ENCODE measurements at regions not wholly inside any gene's neighbourhood (a gene's known extent, or its start where the extent isn't known, plus 50 kb on each side); places are given as distances from the start of the nearest gene placed in this dataset.

GRCh38 chr18:41899535-41899934 lies 55.5 kb upstream of the PIK3C3 start:
- no peaks in the 10 kb centered on the region for H3K27me3 ChIP-seq (ENCODE audit: control insufficient read depth, insufficient read depth, low read length)
- H3K4me3 ChIP-seq (ENCODE audit: low read depth, low read length) = no peak overlapping the region
- H3K36me3 ChIP-seq (ENCODE audit: control insufficient read depth, insufficient read depth, low read length) = no peaks in the 10 kb centered on the region
- H3K4me1 ChIP-seq (ENCODE audit: control insufficient read depth, insufficient read depth, low read length) = no peaks in the 10 kb centered on the region
- no peak overlapping the region for H3K27ac ChIP-seq (ENCODE audit: low read depth, low read length)
- WGBS (ENCODE audit: insufficient coverage) = no CpG with 5 or more reads among the region's 2 CpGs
- DNase-seq (ENCODE audit: low read depth in 4 of 6, low spot score in 6 of 6) = no peak
- H3K9me3 ChIP-seq (ENCODE audit: control insufficient read depth, insufficient read depth, low read length) = peaks cover 3% of the 10 kb centered on the region

GRCh38 chr18:41893432-41893831 lies 61.6 kb upstream of the PIK3C3 start:
- Histone ChIP-seq H3K27me3 (ENCODE audit: control insufficient read depth, insufficient read depth, low read length) (no peaks in the 10 kb centered on the region), H3K36me3 (ENCODE audit: control insufficient read depth, insufficient read depth, low read length) (no peaks in the 10 kb centered on the region), H3K4me1 (ENCODE audit: control insufficient read depth, insufficient read depth, low read length) (no peaks in the 10 kb centered on the region), H3K27ac (ENCODE audit: low read depth, low read length) (no peak overlapping the region), H3K9me3 (ENCODE audit: control insufficient read depth, insufficient read depth, low read length) (peaks cover 3% of the 10 kb centered on the region), H3K4me3 (ENCODE audit: low read depth, low read length) (no peak overlapping the region)
- no peak for DNase-seq (ENCODE audit: low read depth in 4 of 6, low spot score in 6 of 6)

GRCh38 chr18:41887100-41887499 lies 67.9 kb upstream of the PIK3C3 start:
- H3K4me1 ChIP-seq (ENCODE audit: control insufficient read depth, insufficient read depth, low read length) = peaks cover 6% of the 10 kb centered on the region
- no peak overlapping the region for H3K4me3 ChIP-seq (ENCODE audit: low read depth, low read length)
- no peaks in the 10 kb centered on the region for H3K36me3 ChIP-seq (ENCODE audit: control insufficient read depth, insufficient read depth, low read length)
- no peaks in the 10 kb centered on the region for H3K27me3 ChIP-seq (ENCODE audit: control insufficient read depth, insufficient read depth, low read length)
- no peak for DNase-seq (ENCODE audit: low read depth in 4 of 6, low spot score in 6 of 6)
- WGBS (ENCODE audit: insufficient coverage) = no CpG with 5 or more reads among the region's 1 CpG
- H3K27ac ChIP-seq (ENCODE audit: low read depth, low read length) = no peak overlapping the region
- H3K9me3 ChIP-seq (ENCODE audit: control insufficient read depth, insufficient read depth, low read length) = no peaks in the 10 kb centered on the region

- Histone ChIP-seq H3K4me3 (ENCODE audit: low read depth, low read length) (no peak overlapping the region), H3K9me3 (ENCODE audit: control insufficient read depth, insufficient read depth, low read length) (no peaks in the 10 kb centered on the region), H3K27ac (ENCODE audit: low read depth, low read length) (no peak overlapping the region), H3K36me3 (ENCODE audit: control insufficient read depth, insufficient read depth, low read length) (no peaks in the 10 kb centered on the region), H3K27me3 (ENCODE audit: control insufficient read depth, insufficient read depth, low read length) (no peaks in the 10 kb centered on the region), H3K4me1 (ENCODE audit: control insufficient read depth, insufficient read depth, low read length) (peaks cover 6% of the 10 kb centered on the region)
- peak in 5 of 6 donors; percentile 29 to 94 (median 45) for DNase-seq (ENCODE audit: low read depth in 4 of 6, low spot score in 6 of 6)
- 26% methylated on average over 11 of the region's 12 CpGs for WGBS (ENCODE audit: insufficient coverage)
Observed at GRCh38 chr18:41886126-41886807, 68.8 kb upstream of the PIK3C3 start.

GRCh38 chr18:41881285-41881684 lies 73.7 kb upstream of the PIK3C3 start:
- H3K9me3 ChIP-seq (ENCODE audit: control insufficient read depth, insufficient read depth, low read length) = no peaks in the 10 kb centered on the region
- H3K4me3 ChIP-seq (ENCODE audit: low read depth, low read length) = no peak overlapping the region
- no peaks in the 10 kb centered on the region for H3K36me3 ChIP-seq (ENCODE audit: control insufficient read depth, insufficient read depth, low read length)
- H3K27me3 ChIP-seq (ENCODE audit: control insufficient read depth, insufficient read depth, low read length) = no peaks in the 10 kb centered on the region
- WGBS (ENCODE audit: insufficient coverage) = 100% methylated on average over 1 of the region's 3 CpGs
- peaks cover 3% of the 10 kb centered on the region for H3K4me1 ChIP-seq (ENCODE audit: control insufficient read depth, insufficient read depth, low read length)
- no peak overlapping the region for H3K27ac ChIP-seq (ENCODE audit: low read depth, low read length)
- DNase-seq (ENCODE audit: low read depth in 4 of 6, low spot score in 6 of 6) = no peak

GRCh38 chr18:41879256-41879655 lies 75.8 kb upstream of the PIK3C3 start:
- no peak overlapping the region for H3K4me3 ChIP-seq (ENCODE audit: low read depth, low read length)
- H3K36me3 ChIP-seq (ENCODE audit: control insufficient read depth, insufficient read depth, low read length) = no peaks in the 10 kb centered on the region
- H3K27ac ChIP-seq (ENCODE audit: low read depth, low read length) = no peak overlapping the region
- no peaks in the 10 kb centered on the region for H3K27me3 ChIP-seq (ENCODE audit: control insufficient read depth, insufficient read depth, low read length)
- no peaks in the 10 kb centered on the region for H3K9me3 ChIP-seq (ENCODE audit: control insufficient read depth, insufficient read depth, low read length)
- H3K4me1 ChIP-seq (ENCODE audit: control insufficient read depth, insufficient read depth, low read length) = no peaks in the 10 kb centered on the region
- peak in 2 of 6 donors; percentile 44 to 72 for DNase-seq (ENCODE audit: low read depth in 4 of 6, low spot score in 6 of 6)
- WGBS (ENCODE audit: insufficient coverage) = no CpG with 5 or more reads among the region's 3 CpGs

GRCh38 chr18:41875094-41875780 lies 79.8 kb upstream of the PIK3C3 start:
- H3K36me3 ChIP-seq (ENCODE audit: control insufficient read depth, insufficient read depth, low read length) = no peaks in the 10 kb centered on the region
- no peak for DNase-seq (ENCODE audit: low read depth in 4 of 6, low spot score in 6 of 6)
- 100% methylated on average over 2 of the region's 3 CpGs for WGBS (ENCODE audit: insufficient coverage)
- H3K4me1 ChIP-seq (ENCODE audit: control insufficient read depth, insufficient read depth, low read length) = no peaks in the 10 kb centered on the region
- no peak overlapping the region for H3K4me3 ChIP-seq (ENCODE audit: low read depth, low read length)
- H3K27ac ChIP-seq (ENCODE audit: low read depth, low read length) = no peak overlapping the region
- no peaks in the 10 kb centered on the region for H3K9me3 ChIP-seq (ENCODE audit: control insufficient read depth, insufficient read depth, low read length)
- no peaks in the 10 kb centered on the region for H3K27me3 ChIP-seq (ENCODE audit: control insufficient read depth, insufficient read depth, low read length)

GRCh38 chr18:41873730-41874129 lies 81.3 kb upstream of the PIK3C3 start:
- Histone ChIP-seq H3K27me3 (ENCODE audit: control insufficient read depth, insufficient read depth, low read length) (no peaks in the 10 kb centered on the region), H3K27ac (ENCODE audit: low read depth, low read length) (no peak overlapping the region), H3K36me3 (ENCODE audit: control insufficient read depth, insufficient read depth, low read length) (no peaks in the 10 kb centered on the region), H3K4me1 (ENCODE audit: control insufficient read depth, insufficient read depth, low read length) (peaks cover 4% of the 10 kb centered on the region), H3K9me3 (ENCODE audit: control insufficient read depth, insufficient read depth, low read length) (no peaks in the 10 kb centered on the region), H3K4me3 (ENCODE audit: low read depth, low read length) (no peak overlapping the region)
- peak in 1 of 6 donors; percentile 45 for DNase-seq (ENCODE audit: low read depth in 4 of 6, low spot score in 6 of 6)

- Histone ChIP-seq H3K4me3 (ENCODE audit: low read depth, low read length) (no peak overlapping the region), H3K36me3 (ENCODE audit: control insufficient read depth, insufficient read depth, low read length) (no peaks in the 10 kb centered on the region), H3K9me3 (ENCODE audit: control insufficient read depth, insufficient read depth, low read length) (no peaks in the 10 kb centered on the region), H3K4me1 (ENCODE audit: control insufficient read depth, insufficient read depth, low read length) (peaks cover 4% of the 10 kb centered on the region), H3K27ac (ENCODE audit: low read depth, low read length) (no peak overlapping the region), H3K27me3 (ENCODE audit: control insufficient read depth, insufficient read depth, low read length) (no peaks in the 10 kb centered on the region)
- DNase-seq (ENCODE audit: low read depth in 4 of 6, low spot score in 6 of 6) = no peak
Observed at GRCh38 chr18:41872206-41872605, 82.8 kb upstream of the PIK3C3 start.
